22Rv1 (cell line): ENCODE measurements at regions not wholly inside any gene's neighbourhood (a gene's known extent, or its start where the extent isn't known, plus 50 kb on each side); places are given as distances from the start of the nearest gene placed in this dataset.

Experiments used
- ZFX ChIP-seq: fragments of 450-650 bp; IDR thresholded peaks from 2 replicates; pipeline ENCODE4 v1.6.1; 2017; ENCODE audit warnings: antibody characterized with exemption, borderline replicate concordance
- TF ChIP-seq, protein P1 (sequence below): fragments of 450-650 bp; IDR thresholded peaks from 2 replicates; pipeline ENCODE4 v1.5.1; 2017; ENCODE audit warnings: mild to moderate bottlenecking

DNA sequence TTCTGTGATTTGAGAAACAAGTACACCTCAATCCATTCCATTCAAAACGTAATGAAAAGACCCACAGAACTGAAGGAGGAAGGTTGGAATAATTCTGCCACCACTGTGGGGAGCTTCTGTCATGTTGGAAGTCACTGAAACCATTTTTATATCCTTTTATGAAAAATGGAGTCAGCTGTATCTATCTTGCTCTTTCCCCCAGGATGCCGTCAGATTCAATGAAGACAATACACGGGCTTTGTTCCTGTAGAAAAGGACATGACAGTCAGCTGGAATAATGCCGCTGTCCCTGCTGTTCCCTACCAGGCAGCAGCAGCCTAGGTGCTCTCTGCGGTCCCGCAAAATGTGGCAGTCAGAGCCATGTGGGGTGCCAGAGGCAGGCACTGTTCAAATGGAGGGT, 52.5 kb upstream of the APCDD1 start:
- TF ChIP-seq, protein P1, sequence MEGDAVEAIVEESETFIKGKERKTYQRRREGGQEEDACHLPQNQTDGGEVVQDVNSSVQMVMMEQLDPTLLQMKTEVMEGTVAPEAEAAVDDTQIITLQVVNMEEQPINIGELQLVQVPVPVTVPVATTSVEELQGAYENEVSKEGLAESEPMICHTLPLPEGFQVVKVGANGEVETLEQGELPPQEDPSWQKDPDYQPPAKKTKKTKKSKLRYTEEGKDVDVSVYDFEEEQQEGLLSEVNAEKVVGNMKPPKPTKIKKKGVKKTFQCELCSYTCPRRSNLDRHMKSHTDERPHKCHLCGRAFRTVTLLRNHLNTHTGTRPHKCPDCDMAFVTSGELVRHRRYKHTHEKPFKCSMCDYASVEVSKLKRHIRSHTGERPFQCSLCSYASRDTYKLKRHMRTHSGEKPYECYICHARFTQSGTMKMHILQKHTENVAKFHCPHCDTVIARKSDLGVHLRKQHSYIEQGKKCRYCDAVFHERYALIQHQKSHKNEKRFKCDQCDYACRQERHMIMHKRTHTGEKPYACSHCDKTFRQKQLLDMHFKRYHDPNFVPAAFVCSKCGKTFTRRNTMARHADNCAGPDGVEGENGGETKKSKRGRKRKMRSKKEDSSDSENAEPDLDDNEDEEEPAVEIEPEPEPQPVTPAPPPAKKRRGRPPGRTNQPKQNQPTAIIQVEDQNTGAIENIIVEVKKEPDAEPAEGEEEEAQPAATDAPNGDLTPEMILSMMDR: no peak
- TF ChIP-seq ZFX: no peak
